ENCODE measurements at regions not wholly inside any gene's neighbourhood (a gene's known extent, or its start where the extent isn't known, plus 50 kb on each side); places are given as distances from the start of the nearest gene placed in this dataset.

DNA sequence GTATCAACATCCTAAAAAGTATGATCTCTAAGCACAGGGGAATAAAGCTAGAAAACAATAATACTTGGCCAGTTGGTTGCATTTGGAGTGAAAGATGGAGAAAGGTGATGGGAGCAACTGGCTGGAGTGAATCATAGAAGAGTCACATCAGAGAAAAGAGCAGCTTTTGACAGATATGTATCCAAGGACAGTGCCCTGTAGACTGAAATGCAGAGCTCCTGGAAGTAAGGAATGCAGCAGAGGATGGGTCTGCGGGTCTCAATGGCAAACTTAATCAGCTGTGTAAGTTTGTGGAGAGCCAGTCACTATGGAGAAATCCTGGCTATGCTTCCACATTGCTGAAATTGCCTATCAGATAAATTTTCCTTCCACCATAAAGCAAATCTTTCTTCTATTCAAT lies 218.1 kb upstream of the PRNP start:
- no peak overlapping the region for H2BK12ac ChIP-seq (ENCODE audit: insufficient read length, low read depth, low read length)
- H3K4me1 ChIP-seq (ENCODE audit: insufficient read depth, low read length): no peaks in the 10 kb centered on the region
- TF ChIP-seq, protein P1, sequence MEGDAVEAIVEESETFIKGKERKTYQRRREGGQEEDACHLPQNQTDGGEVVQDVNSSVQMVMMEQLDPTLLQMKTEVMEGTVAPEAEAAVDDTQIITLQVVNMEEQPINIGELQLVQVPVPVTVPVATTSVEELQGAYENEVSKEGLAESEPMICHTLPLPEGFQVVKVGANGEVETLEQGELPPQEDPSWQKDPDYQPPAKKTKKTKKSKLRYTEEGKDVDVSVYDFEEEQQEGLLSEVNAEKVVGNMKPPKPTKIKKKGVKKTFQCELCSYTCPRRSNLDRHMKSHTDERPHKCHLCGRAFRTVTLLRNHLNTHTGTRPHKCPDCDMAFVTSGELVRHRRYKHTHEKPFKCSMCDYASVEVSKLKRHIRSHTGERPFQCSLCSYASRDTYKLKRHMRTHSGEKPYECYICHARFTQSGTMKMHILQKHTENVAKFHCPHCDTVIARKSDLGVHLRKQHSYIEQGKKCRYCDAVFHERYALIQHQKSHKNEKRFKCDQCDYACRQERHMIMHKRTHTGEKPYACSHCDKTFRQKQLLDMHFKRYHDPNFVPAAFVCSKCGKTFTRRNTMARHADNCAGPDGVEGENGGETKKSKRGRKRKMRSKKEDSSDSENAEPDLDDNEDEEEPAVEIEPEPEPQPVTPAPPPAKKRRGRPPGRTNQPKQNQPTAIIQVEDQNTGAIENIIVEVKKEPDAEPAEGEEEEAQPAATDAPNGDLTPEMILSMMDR (conservative IDR thresholded peaks at IDR 0.05): no peak
- no peak overlapping the region for H2BK15ac ChIP-seq (ENCODE audit: low read depth, low read length)
- H4K91ac ChIP-seq (ENCODE audit: insufficient read length, low read depth, low read length): no peak overlapping the region
- H3K4me2 ChIP-seq (ENCODE audit: insufficient read depth, insufficient read length, low read length): no peak overlapping the region
- H3K79me2 ChIP-seq (ENCODE audit: insufficient read depth, low read length): no peaks in the 10 kb centered on the region
- Mint-ChIP-seq H3K4me1 (no peaks in the 10 kb centered on the region), H3K36me3 (ENCODE audit: insufficient read depth in 1 of 3, low read depth in 3 of 3) (no peaks in the 10 kb centered on the region), H3K4me3 (no peak overlapping the region), H3K9me3 (no peaks in the 10 kb centered on the region), H3K27ac (no peak overlapping the region; a peak in 1 of 7 replicates), H3K27me3 (ENCODE audit: low read depth) (no peaks in the 10 kb centered on the region)
- no peak overlapping the region for H4K5ac ChIP-seq (ENCODE audit: insufficient read length, low read depth, low read length)
- no peak overlapping the region for H3K23ac ChIP-seq (ENCODE audit: insufficient read length, low read depth, low read length)
- WGBS (ENCODE audit: extremely low coverage, insufficient read length, low lambda C conversion rate): no CpG with 5 or more reads among the region's 1 CpG
- H3K27ac ChIP-seq (ENCODE audit: insufficient read length, low read depth, low read length): no peak overlapping the region
- no peak overlapping the region for H2AFZ ChIP-seq (ENCODE audit: low read length)
- no peak overlapping the region for H4K8ac ChIP-seq (replicated peaks; ENCODE audit: insufficient read length, low read depth, low read length)
- H3K79me1 ChIP-seq (ENCODE audit: insufficient read depth, low read depth, low read length, poor library complexity, severe bottlenecking): no peaks in the 10 kb centered on the region
- H4K20me1 ChIP-seq (ENCODE audit: control insufficient read depth, insufficient read depth, insufficient read length): no peaks in the 10 kb centered on the region
- H3K27me3 ChIP-seq (ENCODE audit: insufficient read depth, low read length): no peaks in the 10 kb centered on the region
- H2BK120ac ChIP-seq (ENCODE audit: low read depth, low read length, poor library complexity, severe bottlenecking): no peak overlapping the region
- H3K14ac ChIP-seq (ENCODE audit: insufficient read depth, low read length): no peak overlapping the region
- no peak overlapping the region for H3K9ac ChIP-seq (ENCODE audit: extremely low read depth, insufficient read length, low read length)
- no peak overlapping the region for H3K56ac ChIP-seq (ENCODE audit: insufficient read length, low read depth, low read length)
- no peaks in the 10 kb centered on the region for H3K9me3 ChIP-seq (ENCODE audit: control insufficient read depth, low read depth, low read length)
- no peak overlapping the region for H2AK5ac ChIP-seq (ENCODE audit: insufficient read length, low read length)
- no peak overlapping the region for H3T11ph ChIP-seq (ENCODE audit: low read length)
- no peak overlapping the region for H2BK20ac ChIP-seq (ENCODE audit: low read depth, low read length, poor library complexity, severe bottlenecking)
- DNase-seq: no peak
- no peak overlapping the region for H2BK5ac ChIP-seq (ENCODE audit: insufficient read length, low read length)
- H3K4ac ChIP-seq (ENCODE audit: low read depth, low read length): no peak overlapping the region
- no peaks in the 10 kb centered on the region for H3K23me2 ChIP-seq (ENCODE audit: insufficient read length, low read depth, low read length, poor library complexity, severe bottlenecking)
- no peak overlapping the region for H3K18ac ChIP-seq (ENCODE audit: insufficient read length, low read depth, low read length)

All from H9 (cell line).